T-cell (primary cell): ENCODE measurements at regions not wholly inside any gene's neighbourhood (a gene's known extent, or its start where the extent isn't known, plus 50 kb on each side); places are given as distances from the start of the nearest gene placed in this dataset.

Experiments used
- ATAC-seq, 4 experiments: fragments of 200-7000 bp in 3 of 4; fragments of 150-1000 bp in 1 of 4; cut with Tn5 transposase; replicated peaks in 1 of 4; 1 replicate in 3 of 4; 2 replicates in 1 of 4; pipeline ENCODE4 v1.10.0; 2021; ENCODE audit warnings: moderate library complexity in 3 of 4, mild to moderate bottlenecking in 2 of 4, moderate number of reproducible peaks in 1 of 4
- CTCF ChIA-PET, 2 donors: fragments of 300-600 bp; sonication (Branson Sonifier 250); formaldehyde crosslinking; loops; one replicate each; lab custom pipeline; 2022; ENCODE audit warnings: antibody characterized with exemption in 2 of 2; lab: Charles Lee
- POLR2A ChIA-PET, 2 donors: fragments of 300-600 bp; sonication (Branson Sonifier 250); formaldehyde crosslinking; loops; one replicate each; lab custom pipeline; 2022; ENCODE audit warnings: antibody characterized with exemption in 2 of 2; lab: Charles Lee
- DNase-seq, 35 experiments: peaks; one replicate each; pipeline versions ENCODE4 v3.0.0 to v3.0.0-alpha.2; 2013 to 2023
- H3K27ac ChIP-seq: one replicate; pipeline ENCODE4 v1.5.1; 2013; ENCODE audit warnings: low read length
- H3K27me3 ChIP-seq, 2 experiments: replicated peaks in 1 of 2; 1 replicate in 1 of 2; 2 replicates in 1 of 2; pipeline versions ENCODE4 v1.6.1 to v1.7.0; 2013; ENCODE audit warnings: low read length in 1 of 2, mixed read lengths in 1 of 2; ENCODE audit not compliant: control insufficient read depth in 2 of 2, insufficient read depth in 2 of 2; ENCODE audit errors: extremely low read depth in 1 of 2
- H3K36me3 ChIP-seq, 2 donors: 1 replicate in 1 of 2; 2 replicates in 1 of 2; pipeline versions ENCODE4 v1.6.1 to v1.7.0; 2013; ENCODE audit warnings: low read length in 1 of 2; ENCODE audit not compliant: control insufficient read depth in 2 of 2, insufficient read depth in 1 of 2; ENCODE audit errors: extremely low read depth in 1 of 2
- H3K4me1 ChIP-seq, 2 experiments: 1 replicate in 1 of 2; 2 replicates in 1 of 2; pipeline versions ENCODE4 v1.6.1 to v1.7.0; 2013; ENCODE audit warnings: low read length in 2 of 2, mixed read lengths in 1 of 2; ENCODE audit not compliant: insufficient read depth in 2 of 2, control insufficient read depth in 1 of 2; ENCODE audit errors: extremely low read depth in 1 of 2
- H3K4me3 ChIP-seq, 2 donors: 1 replicate in 1 of 2; 2 replicates in 1 of 2; pipeline versions ENCODE4 v1.5.1 to v1.7.0; 2013; ENCODE audit warnings: mild to moderate bottlenecking in 2 of 2, low read length in 1 of 2, moderate library complexity in 1 of 2; ENCODE audit not compliant: control insufficient read depth in 1 of 2; ENCODE audit errors: extremely low read depth in 1 of 2
- H3K9me3 ChIP-seq: 2 replicates; pipeline ENCODE4 v1.7.0; 2013
- H3K27ac Mint-ChIP-seq, 2 donors: one replicate each; pipeline ENCODE4 v1.8.0; 2020 to 2021; ENCODE audit warnings: mild to moderate bottlenecking in 2 of 2, mixed read lengths in 2 of 2
- H3K27me3 Mint-ChIP-seq, 2 donors: one replicate each; pipeline ENCODE4 v1.8.0; 2021 to 2022; ENCODE audit warnings: mixed read lengths in 2 of 2
- H3K36me3 Mint-ChIP-seq: one replicate; pipeline ENCODE4 v1.8.0; 2021; ENCODE audit warnings: mixed read lengths
- H3K4me1 Mint-ChIP-seq, 3 donors: one replicate each; pipeline ENCODE4 v1.8.0; 2020 to 2022; ENCODE audit warnings: mixed read lengths in 3 of 3, mild to moderate bottlenecking in 1 of 3
- H3K4me3 Mint-ChIP-seq, 3 donors: one replicate each; pipeline ENCODE4 v1.8.0; 2020 to 2022; ENCODE audit warnings: mild to moderate bottlenecking in 3 of 3, mixed read lengths in 3 of 3, moderate library complexity in 3 of 3
- H3K9me3 Mint-ChIP-seq, 3 donors: one replicate each; pipeline ENCODE4 v1.8.0; 2020 to 2022; ENCODE audit warnings: mixed read lengths in 3 of 3
- whole genome bisulfite sequencing: methylation state at CpG from one replicate; pipeline ENCODE4 v1.1.5; 2013; ENCODE audit warnings: missing lambda C conversion rate; ENCODE audit not compliant: insufficient coverage; 5-methylcytosine and 5-hydroxymethylcytosine counted together

GRCh38 chr6:147621263-147621662 is 112.8 kb downstream of the SAMD5 start:
- Histone ChIP-seq H3K27ac (no peak overlapping the region), H3K4me1 (no peaks in the 10 kb centered on the region), H3K27me3 (no peaks in the 10 kb centered on the region), H3K36me3 (no peaks in the 10 kb centered on the region), H3K4me3 (no peak overlapping the region), H3K9me3 (no peaks in the 10 kb centered on the region)
- H3K27ac Mint-ChIP-seq = no peak overlapping the region
- H3K4me1 Mint-ChIP-seq = no peaks in the 10 kb centered on the region
- ATAC-seq (no peak), DNase-seq (no peak)
- H3K4me3 Mint-ChIP-seq = no peak overlapping the region
- peaks cover 0 to 4% (median 2%) of the 10 kb centered on the region in 3 donors for H3K9me3 Mint-ChIP-seq
- no peaks in the 10 kb centered on the region for H3K27me3 Mint-ChIP-seq
- ChIA-PET POLR2A (no interaction called here), CTCF (no interaction called here)
- no peaks in the 10 kb centered on the region for H3K36me3 Mint-ChIP-seq
- 86% methylated on average over 2 of the region's 3 CpGs for WGBS

DNA sequence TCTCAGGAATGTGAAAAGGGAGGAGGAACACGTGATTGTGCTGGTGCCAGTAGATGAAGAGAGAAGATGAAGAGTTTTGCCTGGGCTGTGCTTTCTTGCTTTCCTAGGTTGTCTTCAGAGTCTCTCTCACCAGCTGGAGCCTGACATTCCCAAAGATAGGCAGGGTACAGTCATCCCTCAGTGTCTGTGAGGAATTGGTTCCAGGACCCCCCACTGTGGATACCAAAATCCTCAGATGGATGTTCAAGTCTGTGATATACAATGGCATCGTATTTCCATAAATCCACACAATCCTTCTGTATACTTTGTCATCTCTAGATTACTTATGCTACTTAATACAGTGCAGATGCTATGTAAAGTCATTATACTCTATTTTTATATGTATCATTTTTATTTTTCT is 113.5 kb downstream of the SAMD5 start:
- Mint-ChIP-seq H3K27me3 (no peaks in the 10 kb centered on the region), H3K36me3 (no peaks in the 10 kb centered on the region), H3K27ac (no peak overlapping the region), H3K9me3 (peaks cover 0 to 4% (median under 1%) of the 10 kb centered on the region in 3 donors), H3K4me1 (no peaks in the 10 kb centered on the region), H3K4me3 (no peak overlapping the region)
- no CpG with 5 or more reads among the region's 2 CpGs for WGBS
- DNase-seq = no peak
- POLR2A ChIA-PET = no interaction called here
- Histone ChIP-seq H3K27ac (no peak overlapping the region), H3K4me1 (no peaks in the 10 kb centered on the region), H3K27me3 (no peaks in the 10 kb centered on the region), H3K36me3 (no peaks in the 10 kb centered on the region), H3K4me3 (no peak overlapping the region), H3K9me3 (no peaks in the 10 kb centered on the region)
- CTCF ChIA-PET = no interaction called here
- no peak for ATAC-seq

DNA sequence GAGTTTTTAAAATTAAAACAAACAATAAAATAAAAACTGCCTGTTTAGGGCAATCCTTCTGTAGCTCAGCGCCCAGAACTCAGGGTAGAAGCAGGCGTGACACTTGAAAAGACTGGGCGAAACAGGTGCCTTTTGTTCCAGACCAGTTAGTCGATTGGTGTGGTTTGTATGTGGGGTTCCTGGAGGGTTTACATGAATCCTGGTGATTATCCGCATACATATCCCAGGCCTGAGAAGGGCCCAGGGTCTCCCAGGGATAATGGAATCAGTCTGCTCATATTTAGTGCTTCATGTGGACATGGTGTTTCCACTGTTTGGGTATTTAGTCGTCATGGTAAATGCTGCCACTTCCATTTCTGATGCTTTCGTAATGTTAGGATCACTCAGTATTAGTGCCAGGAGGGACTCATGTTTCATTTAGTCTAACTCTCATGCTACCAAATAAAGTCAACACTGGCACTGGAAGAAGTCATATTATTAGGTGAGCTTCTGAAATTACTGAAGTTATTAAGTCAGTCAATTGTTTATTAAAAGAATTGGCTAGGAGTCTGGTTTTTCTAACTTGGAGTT is 116.5 kb downstream of the SAMD5 start:
- Histone ChIP-seq H3K9me3 (no peaks in the 10 kb centered on the region), H3K4me1 (no peaks in the 10 kb centered on the region), H3K27ac (no peak overlapping the region), H3K4me3 (no peak overlapping the region), H3K27me3 (no peaks in the 10 kb centered on the region), H3K36me3 (no peaks in the 10 kb centered on the region)
- Mint-ChIP-seq H3K9me3 (peaks cover 0 to 4% (median 0%) of the 10 kb centered on the region in 3 donors), H3K27me3 (no peaks in the 10 kb centered on the region), H3K4me1 (no peaks in the 10 kb centered on the region), H3K27ac (no peak overlapping the region), H3K36me3 (no peaks in the 10 kb centered on the region), H3K4me3 (no peak overlapping the region)
- 87% methylated on average over 3 of the region's 7 CpGs for WGBS
- POLR2A ChIA-PET = no interaction called here
- CTCF ChIA-PET = no interaction called here
- ATAC-seq (no peak), DNase-seq (no peak)

GRCh38 chr6:147625946-147626345 is 117.5 kb downstream of the SAMD5 start:
- no peaks in the 10 kb centered on the region for H3K4me1 ChIP-seq
- no peaks in the 10 kb centered on the region for H3K36me3 ChIP-seq
- DNase-seq (no peak), ATAC-seq (no peak)
- H3K9me3 ChIP-seq = no peaks in the 10 kb centered on the region
- no peak overlapping the region for H3K27ac Mint-ChIP-seq
- no peaks in the 10 kb centered on the region for H3K4me1 Mint-ChIP-seq
- no peak overlapping the region for H3K4me3 ChIP-seq
- POLR2A ChIA-PET = no interaction called here
- no peak overlapping the region for H3K4me3 Mint-ChIP-seq
- 86% methylated on average over 1 of the region's 2 CpGs for WGBS
- peaks cover 0 to 4% (median 0%) of the 10 kb centered on the region in 3 donors for H3K9me3 Mint-ChIP-seq
- H3K27me3 Mint-ChIP-seq = no peaks in the 10 kb centered on the region
- H3K27ac ChIP-seq = no peak overlapping the region
- H3K36me3 Mint-ChIP-seq = no peaks in the 10 kb centered on the region
- CTCF ChIA-PET = no interaction called here
- H3K27me3 ChIP-seq = no peaks in the 10 kb centered on the region

DNA sequence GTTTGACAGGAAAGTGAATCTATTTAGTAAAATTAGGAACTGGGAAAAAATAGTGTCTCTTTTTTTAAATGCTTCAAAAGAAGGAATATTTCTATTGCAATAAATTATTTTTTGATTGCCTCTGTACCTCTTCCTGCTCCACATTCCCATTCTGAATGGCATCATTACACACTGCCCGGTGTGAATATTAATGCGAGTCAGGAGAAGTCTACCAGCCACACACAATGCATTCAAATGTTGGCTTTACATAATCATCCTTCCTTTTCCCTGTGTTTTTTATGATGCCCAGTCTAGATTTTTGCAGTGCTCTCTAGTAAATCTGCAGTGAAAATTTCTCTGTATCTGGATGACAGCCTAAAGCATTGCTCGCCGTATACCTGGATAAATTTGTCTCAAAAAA is 118.9 kb downstream of the SAMD5 start:
- H3K4me3 Mint-ChIP-seq = no peak overlapping the region
- no peaks in the 10 kb centered on the region for H3K4me1 Mint-ChIP-seq
- Histone ChIP-seq H3K4me1 (no peaks in the 10 kb centered on the region), H3K27ac (no peak overlapping the region), H3K9me3 (no peaks in the 10 kb centered on the region), H3K36me3 (no peaks in the 10 kb centered on the region), H3K4me3 (no peak overlapping the region), H3K27me3 (no peaks in the 10 kb centered on the region)
- H3K27ac Mint-ChIP-seq = no peak overlapping the region
- no peaks in the 10 kb centered on the region for H3K36me3 Mint-ChIP-seq
- DNase-seq (no peak), ATAC-seq (no peak)
- no peaks in the 10 kb centered on the region for H3K27me3 Mint-ChIP-seq
- H3K9me3 Mint-ChIP-seq = peaks cover 0 to 9% (median 8%) of the 10 kb centered on the region in 3 donors
- no CpG with 5 or more reads among the region's 4 CpGs for WGBS
- ChIA-PET POLR2A (no interaction called here), CTCF (no interaction called here)

GRCh38 chr6:147633191-147633590 is 124.7 kb downstream of the SAMD5 start:
- H3K36me3 ChIP-seq = no peaks in the 10 kb centered on the region
- ChIA-PET POLR2A (no interaction called here), CTCF (no interaction called here)
- H3K27me3 ChIP-seq = no peaks in the 10 kb centered on the region
- no peak for DNase-seq
- Mint-ChIP-seq H3K27me3 (no peaks in the 10 kb centered on the region), H3K36me3 (no peaks in the 10 kb centered on the region), H3K4me1 (no peaks in the 10 kb centered on the region), H3K4me3 (no peak overlapping the region), H3K27ac (no peak overlapping the region), H3K9me3 (peaks cover 9 to 27% (median 13%) of the 10 kb centered on the region in 3 donors)
- ATAC-seq = no peak
- no peaks in the 10 kb centered on the region for H3K9me3 ChIP-seq
- 100% methylated on average over 4 of the region's 9 CpGs for WGBS
- no peak overlapping the region for H3K27ac ChIP-seq
- H3K4me3 ChIP-seq = no peak overlapping the region
- H3K4me1 ChIP-seq = no peaks in the 10 kb centered on the region
